SK-N-MC (cell line): ENCODE measurements at regions not wholly inside any gene's neighbourhood (a gene's known extent, or its start where the extent isn't known, plus 50 kb on each side); places are given as distances from the start of the nearest gene placed in this dataset.

ENCODE experiments used
- EZH2 ChIP-seq: fragments of 200-600 bp; sonication (generic); IDR thresholded peaks from one replicate; pipeline ENCODE4 v1.6.1; 2017; ENCODE audit warnings: antibody characterized with exemption
- POLR2AphosphoS5 ChIP-seq: IDR thresholded peaks from 2 replicates; pipeline ENCODE4 v1.6.1; 2012; ENCODE audit warnings: mild to moderate bottlenecking, low read depth, low read length, borderline replicate concordance

DNA sequence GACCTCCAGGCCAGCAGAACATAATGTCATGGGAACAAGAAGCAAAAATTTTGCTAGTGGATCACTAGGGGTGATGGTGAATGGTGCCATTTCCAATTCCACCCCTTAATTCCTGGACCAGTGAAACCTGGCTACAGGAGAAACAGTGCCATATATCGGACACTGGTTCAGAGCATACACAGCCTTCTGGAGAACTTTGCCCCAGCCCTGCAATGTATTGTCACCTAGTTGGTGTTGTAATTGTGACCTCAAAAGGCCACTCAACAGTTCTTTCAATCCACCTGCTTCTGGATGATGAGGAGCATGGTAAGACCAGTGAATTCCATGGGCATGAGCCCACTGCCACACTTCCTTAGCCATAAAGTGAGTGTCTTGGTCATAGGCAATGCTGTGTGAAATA is 59.8 kb upstream of the AASS start:
- TF ChIP-seq POLR2AphosphoS5: no peak
- no peak for TF ChIP-seq EZH2
